Endodermal cell (in vitro differentiated cells): ENCODE measurements at regions not wholly inside any gene's neighbourhood (a gene's known extent, or its start where the extent isn't known, plus 50 kb on each side); places are given as distances from the start of the nearest gene placed in this dataset.

Experiments used
- DNase-seq: peaks from one replicate; pipeline ENCODE4 v3.0.0-alpha.2; 2017
- H3K27ac ChIP-seq: 2 replicates; pipeline ENCODE4 v1.5.1; 2013; ENCODE audit warnings: mild to moderate bottlenecking, low read depth, low read length, moderate library complexity
- H3K27me3 ChIP-seq: 2 replicates; pipeline ENCODE4 v1.6.1; 2013; ENCODE audit warnings: mild to moderate bottlenecking, low read length, moderate library complexity; ENCODE audit not compliant: insufficient read depth, control insufficient read depth, poor library complexity, severe bottlenecking
- H3K36me3 ChIP-seq: 2 replicates; pipeline ENCODE4 v1.7.0; 2013; ENCODE audit warnings: mild to moderate bottlenecking, low read length, moderate library complexity; ENCODE audit not compliant: control insufficient read depth, insufficient read depth
- H3K4me1 ChIP-seq: one replicate; pipeline ENCODE4 v1.7.0; 2013; ENCODE audit warnings: low read length; ENCODE audit not compliant: control insufficient read depth, insufficient read depth
- H3K4me3 ChIP-seq: 2 replicates; pipeline ENCODE4 v1.5.1; 2013; ENCODE audit warnings: mild to moderate bottlenecking, low read length, moderate library complexity
- H3K9ac ChIP-seq: 2 replicates; pipeline ENCODE4 v1.6.1; 2013; ENCODE audit warnings: mild to moderate bottlenecking, low read length, moderate library complexity; ENCODE audit not compliant: poor library complexity, severe bottlenecking; ENCODE audit errors: extremely low read depth
- H3K9me3 ChIP-seq: 2 replicates; pipeline ENCODE4 v1.6.1; 2013; ENCODE audit warnings: mild to moderate bottlenecking, low read length, moderate library complexity; ENCODE audit not compliant: control insufficient read depth
- H3K27ac Mint-ChIP-seq: 2 replicates; pipeline ENCODE4 v1.8.0; 2020; ENCODE audit warnings: mixed read lengths
- H3K27me3 Mint-ChIP-seq: 2 replicates; pipeline ENCODE4 v1.8.0; 2021; ENCODE audit warnings: mild to moderate bottlenecking, mixed read lengths; ENCODE audit not compliant: insufficient read depth
- H3K36me3 Mint-ChIP-seq: 2 replicates; pipeline ENCODE4 v1.8.0; 2020; ENCODE audit warnings: low read depth, mixed read lengths
- H3K4me1 Mint-ChIP-seq: 2 replicates; pipeline ENCODE4 v1.8.0; 2020; ENCODE audit warnings: mixed read lengths
- H3K4me3 Mint-ChIP-seq: 2 replicates; pipeline ENCODE4 v1.8.0; 2020; ENCODE audit warnings: mild to moderate bottlenecking, moderate library complexity, mixed read lengths
- H3K9me3 Mint-ChIP-seq: 2 replicates; pipeline ENCODE4 v1.8.0; 2020; ENCODE audit warnings: mild to moderate bottlenecking, mixed read lengths
- WGBS, 2 experiments: methylation state at CpG; one replicate each; pipeline versions ENCODE4 v1.1.5 to v1.1.7; 2013; ENCODE audit warnings: missing lambda C conversion rate in 2 of 2, mixed read lengths in 1 of 2; ENCODE audit not compliant: insufficient coverage in 1 of 2, insufficient read length in 1 of 2; 5-methylcytosine and 5-hydroxymethylcytosine counted together
- TF ChIP-seq, protein P1 (sequence below): fragments of 200-600 bp; sonication (generic); conservative IDR thresholded peaks from 2 replicates; pipeline ENCODE4 v1.5.0; 2021; ENCODE audit warnings: antibody characterized with exemption, mild to moderate bottlenecking

DNA sequence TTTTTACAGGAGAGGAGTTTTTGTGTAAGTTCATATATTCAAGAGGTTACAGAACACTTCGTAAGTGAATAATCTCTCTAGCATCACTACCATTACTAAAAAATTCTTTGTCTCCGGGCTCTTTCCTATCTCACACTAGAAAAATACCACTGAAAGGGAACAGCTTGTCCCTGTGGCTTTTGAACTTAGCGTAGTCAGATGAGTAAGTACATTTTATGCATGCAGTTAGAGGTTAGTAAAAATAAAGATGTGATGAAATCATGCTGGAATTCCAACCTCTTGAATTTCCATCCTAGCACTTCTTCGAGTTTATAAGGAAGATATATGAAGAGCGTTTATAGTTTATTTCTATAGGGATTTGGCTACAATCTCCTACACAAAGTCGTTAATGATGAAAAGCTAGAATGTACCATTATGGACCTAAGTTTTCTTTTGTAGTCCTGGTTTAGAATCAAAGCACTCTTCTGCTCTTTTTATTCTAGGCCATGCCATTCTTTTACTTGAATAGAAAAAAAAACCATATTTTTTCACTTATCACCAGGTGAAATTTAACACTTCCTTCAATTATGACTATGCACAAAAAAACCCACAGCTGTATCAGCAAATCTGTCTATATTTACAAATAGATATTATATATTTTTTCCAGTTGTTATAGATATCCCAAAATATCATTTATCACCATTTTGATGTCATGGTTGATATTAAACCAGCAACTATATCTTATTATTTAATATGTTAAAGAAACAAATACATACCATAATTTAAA lies 139.9 kb upstream of the PCDH9 start:
- no peak overlapping the region for H3K27ac ChIP-seq
- H3K4me3 ChIP-seq = no peak overlapping the region
- H3K9me3 ChIP-seq = no peaks in the 10 kb centered on the region
- Mint-ChIP-seq H3K4me3 (no peak overlapping the region), H3K9me3 (no peaks in the 10 kb centered on the region), H3K27ac (no peak overlapping the region), H3K27me3 (no peaks in the 10 kb centered on the region), H3K4me1 (peaks cover 11% of the 10 kb centered on the region), H3K36me3 (no peaks in the 10 kb centered on the region)
- no peaks in the 10 kb centered on the region for H3K4me1 ChIP-seq
- no peaks in the 10 kb centered on the region for H3K27me3 ChIP-seq
- 92 to 93% methylated on average over 2 to 6 of the region's 6 CpGs for WGBS, 2 experiments
- TF ChIP-seq, protein P1, sequence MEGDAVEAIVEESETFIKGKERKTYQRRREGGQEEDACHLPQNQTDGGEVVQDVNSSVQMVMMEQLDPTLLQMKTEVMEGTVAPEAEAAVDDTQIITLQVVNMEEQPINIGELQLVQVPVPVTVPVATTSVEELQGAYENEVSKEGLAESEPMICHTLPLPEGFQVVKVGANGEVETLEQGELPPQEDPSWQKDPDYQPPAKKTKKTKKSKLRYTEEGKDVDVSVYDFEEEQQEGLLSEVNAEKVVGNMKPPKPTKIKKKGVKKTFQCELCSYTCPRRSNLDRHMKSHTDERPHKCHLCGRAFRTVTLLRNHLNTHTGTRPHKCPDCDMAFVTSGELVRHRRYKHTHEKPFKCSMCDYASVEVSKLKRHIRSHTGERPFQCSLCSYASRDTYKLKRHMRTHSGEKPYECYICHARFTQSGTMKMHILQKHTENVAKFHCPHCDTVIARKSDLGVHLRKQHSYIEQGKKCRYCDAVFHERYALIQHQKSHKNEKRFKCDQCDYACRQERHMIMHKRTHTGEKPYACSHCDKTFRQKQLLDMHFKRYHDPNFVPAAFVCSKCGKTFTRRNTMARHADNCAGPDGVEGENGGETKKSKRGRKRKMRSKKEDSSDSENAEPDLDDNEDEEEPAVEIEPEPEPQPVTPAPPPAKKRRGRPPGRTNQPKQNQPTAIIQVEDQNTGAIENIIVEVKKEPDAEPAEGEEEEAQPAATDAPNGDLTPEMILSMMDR = no peak
- DNase-seq = no peak
- no peaks in the 10 kb centered on the region for H3K36me3 ChIP-seq
- no peak overlapping the region for H3K9ac ChIP-seq

DNA sequence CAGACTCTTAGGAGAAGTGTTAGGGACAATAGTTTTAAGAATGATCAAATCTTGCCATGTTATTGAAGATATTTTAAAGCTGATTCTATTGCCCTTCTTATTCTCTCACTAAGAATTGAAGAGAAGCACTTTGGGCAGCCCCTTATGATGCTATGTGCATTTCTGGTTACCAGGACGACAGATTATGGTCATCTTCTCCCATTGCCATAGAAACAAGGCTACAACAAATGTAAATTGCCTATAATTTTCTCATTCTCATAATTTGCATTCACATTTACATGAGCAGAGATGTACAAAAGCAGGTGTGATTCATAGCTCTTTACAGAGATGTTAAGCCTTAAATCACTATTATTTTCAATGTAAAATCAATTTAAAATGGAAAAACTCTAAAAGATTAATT lies 137.3 kb upstream of the PCDH9 start:
- no peak for DNase-seq
- Mint-ChIP-seq H3K4me1 (peaks cover 5% of the 10 kb centered on the region), H3K27ac (no peak overlapping the region), H3K4me3 (no peak overlapping the region), H3K36me3 (no peaks in the 10 kb centered on the region), H3K27me3 (no peaks in the 10 kb centered on the region), H3K9me3 (no peaks in the 10 kb centered on the region)
- Histone ChIP-seq H3K27ac (no peak overlapping the region), H3K4me3 (no peak overlapping the region), H3K9me3 (no peaks in the 10 kb centered on the region), H3K4me1 (no peaks in the 10 kb centered on the region), H3K27me3 (no peaks in the 10 kb centered on the region), H3K36me3 (no peaks in the 10 kb centered on the region), H3K9ac (no peak overlapping the region)
- TF ChIP-seq, protein P1 = no peak
- 92 to 100% methylated on average over 1 of the region's 1 CpG for WGBS, 2 experiments

DNA sequence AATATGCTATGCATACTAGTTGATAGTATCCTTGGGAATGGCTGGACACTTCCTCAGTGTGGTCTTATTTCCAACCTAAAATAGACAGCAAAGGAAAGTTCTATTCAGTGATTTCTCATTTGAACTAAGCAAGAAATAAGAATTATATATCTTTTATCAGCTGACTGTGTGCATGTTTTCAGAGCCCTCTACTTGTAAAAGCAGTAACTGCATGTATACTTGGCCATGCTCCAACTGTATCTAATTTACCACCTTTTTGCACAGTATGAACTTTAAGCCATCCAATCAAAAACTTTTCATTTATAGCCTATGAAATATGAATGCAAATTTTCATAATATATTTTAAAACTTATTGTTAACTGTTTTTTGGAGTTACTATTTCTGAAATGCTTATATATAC lies 136.4 kb upstream of the PCDH9 start:
- no peak overlapping the region for H3K9ac ChIP-seq
- no peaks in the 10 kb centered on the region for H3K4me1 ChIP-seq
- no peak for DNase-seq
- H3K9me3 ChIP-seq = no peaks in the 10 kb centered on the region
- Mint-ChIP-seq H3K27me3 (no peaks in the 10 kb centered on the region), H3K4me1 (no peaks in the 10 kb centered on the region), H3K36me3 (no peaks in the 10 kb centered on the region), H3K27ac (no peak overlapping the region), H3K4me3 (no peak overlapping the region), H3K9me3 (no peaks in the 10 kb centered on the region)
- H3K27ac ChIP-seq = no peak overlapping the region
- TF ChIP-seq, protein P1 = peak; percentile 51
- no peaks in the 10 kb centered on the region for H3K27me3 ChIP-seq
- no peaks in the 10 kb centered on the region for H3K36me3 ChIP-seq
- no peak overlapping the region for H3K4me3 ChIP-seq
